ENCODE measurements at regions not wholly inside any gene's neighbourhood (a gene's known extent, or its start where the extent isn't known, plus 50 kb on each side); places are given as distances from the start of the nearest gene placed in this dataset.
"Not testable (repeated sequence)": the region's sequence is repeated elsewhere in the genome, so short reads cannot be mapped to it uniquely, and the experiment has no call there.

DNA sequence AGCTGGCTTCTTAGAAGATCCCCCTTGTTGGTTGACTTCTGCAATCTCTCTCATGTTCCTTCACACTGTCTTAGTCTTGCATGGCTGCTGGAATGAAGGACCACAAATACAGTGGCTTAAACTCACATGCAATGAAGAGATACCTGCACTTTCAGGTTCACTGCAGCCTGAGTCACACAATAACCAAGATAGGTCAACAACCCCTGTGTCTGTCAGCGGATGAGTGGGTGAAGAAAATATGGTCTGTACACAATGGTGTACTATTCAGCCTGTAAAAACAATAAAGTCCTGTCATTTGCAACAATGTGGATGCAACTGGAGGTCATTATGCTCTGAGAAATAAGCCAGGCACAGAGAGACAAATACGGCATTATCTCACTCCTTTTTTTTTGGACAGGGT, 373.8 kb upstream of the AMELY start:
- Histone ChIP-seq H4K5ac (ENCODE audit: low read length) (no peak overlapping the region), H4K8ac (ENCODE audit: low read depth, low read length) (no peak overlapping the region), H3K27ac (ENCODE audit: low read depth, low read length) (no peak overlapping the region), H3K27me3 (ENCODE audit: insufficient read depth, low read length, poor library complexity) (no peaks in the 10 kb centered on the region), H2BK5ac (ENCODE audit: low read length) (no peak overlapping the region), H3K56ac (ENCODE audit: low read length) (no peak overlapping the region), H3K18ac (ENCODE audit: low read length) (no peak overlapping the region), H3K79me1 (ENCODE audit: low read length) (peaks cover 2% of the 10 kb centered on the region), H3K4me2 (ENCODE audit: low read length) (no peak overlapping the region), H3K23ac (ENCODE audit: low read length) (no peak overlapping the region), H3K9ac (ENCODE audit: low read length) (no peak overlapping the region), H2BK120ac (ENCODE audit: low read depth, low read length) (no peak overlapping the region), H3K4ac (ENCODE audit: low read depth, low read length) (no peak overlapping the region), H3K36me3 (ENCODE audit: control insufficient read depth, insufficient read depth, low read length) (no peaks in the 10 kb centered on the region), H3K4me3 (ENCODE audit: low read length) (no peak overlapping the region), H2BK15ac (replicated peaks; ENCODE audit: low read depth) (no peak overlapping the region), H3K79me2 (ENCODE audit: control insufficient read depth, insufficient read depth, low read length) (peaks cover 53% of the 10 kb centered on the region), H3K4me1 (ENCODE audit: control insufficient read depth, low read depth, low read length) (no peaks in the 10 kb centered on the region), H2AK5ac (ENCODE audit: low read length) (no peak overlapping the region)
- WGBS (ENCODE audit: extremely low coverage, insufficient coverage, low lambda C conversion rate) = no CpG with 5 or more reads among the region's 2 CpGs
- no peak for DNase-seq

- no peak overlapping the region for H4K5ac ChIP-seq (ENCODE audit: low read length)
- no CpG with 5 or more reads among the region's 6 CpGs for WGBS (ENCODE audit: extremely low coverage, insufficient coverage, low lambda C conversion rate)
- no peak overlapping the region for H3K23ac ChIP-seq (ENCODE audit: low read length)
- no peak overlapping the region for H3K27ac ChIP-seq (ENCODE audit: low read depth, low read length)
- no peaks in the 10 kb centered on the region for H3K4me1 ChIP-seq (ENCODE audit: control insufficient read depth, low read depth, low read length)
- H2BK5ac ChIP-seq (ENCODE audit: low read length) = no peak overlapping the region
- H2AK5ac ChIP-seq (ENCODE audit: low read length) = no peak overlapping the region
- H2BK15ac ChIP-seq (replicated peaks; ENCODE audit: low read depth) = no peak overlapping the region
- no peak overlapping the region for H3K4me2 ChIP-seq (ENCODE audit: low read length)
- peaks cover 66% of the 10 kb centered on the region for H3K79me2 ChIP-seq (ENCODE audit: control insufficient read depth, insufficient read depth, low read length)
- H3K18ac ChIP-seq (ENCODE audit: low read length) = no peak overlapping the region
- no peak overlapping the region for H2BK120ac ChIP-seq (ENCODE audit: low read depth, low read length)
- no peak overlapping the region for H3K4ac ChIP-seq (ENCODE audit: low read depth, low read length)
- no peaks in the 10 kb centered on the region for H3K27me3 ChIP-seq (ENCODE audit: insufficient read depth, low read length, poor library complexity)
- no peak overlapping the region for H3K9ac ChIP-seq (ENCODE audit: low read length)
- DNase-seq = no peak
- H3K79me1 ChIP-seq (ENCODE audit: low read length) = peaks cover 2% of the 10 kb centered on the region
- H3K36me3 ChIP-seq (ENCODE audit: control insufficient read depth, insufficient read depth, low read length) = no peaks in the 10 kb centered on the region
- H4K8ac ChIP-seq (ENCODE audit: low read depth, low read length) = no peak overlapping the region
- no peak overlapping the region for H3K4me3 ChIP-seq (ENCODE audit: low read length)
- H3K56ac ChIP-seq (ENCODE audit: low read length) = no peak overlapping the region
Observed at GRCh38 chrY:7283001-7283400, 371.4 kb upstream of the AMELY start.

GRCh38 chrY:7280151-7280740, 368.7 kb upstream of the AMELY start:
- H2BK5ac ChIP-seq (ENCODE audit: low read length); H3K23ac ChIP-seq (ENCODE audit: low read length); H2AK5ac ChIP-seq (ENCODE audit: low read length); H3K4ac ChIP-seq (ENCODE audit: low read depth, low read length); H2BK120ac ChIP-seq (ENCODE audit: low read depth, low read length); H3K79me1 ChIP-seq (ENCODE audit: low read length); H3K56ac ChIP-seq (ENCODE audit: low read length); H3K4me2 ChIP-seq (ENCODE audit: low read length); H4K5ac ChIP-seq (ENCODE audit: low read length); H3K4me3 ChIP-seq (ENCODE audit: low read length); H3K36me3 ChIP-seq (ENCODE audit: control insufficient read depth, insufficient read depth, low read length); H3K9ac ChIP-seq (ENCODE audit: low read length); H3K27me3 ChIP-seq (ENCODE audit: insufficient read depth, low read length, poor library complexity); H4K8ac ChIP-seq (ENCODE audit: low read depth, low read length); H3K4me1 ChIP-seq (ENCODE audit: control insufficient read depth, low read depth, low read length); H2BK15ac ChIP-seq (replicated peaks; ENCODE audit: low read depth); H3K27ac ChIP-seq (ENCODE audit: low read depth, low read length): not testable (repeated sequence)
- peak; percentile 57 for DNase-seq
- Histone ChIP-seq H3K79me2 (ENCODE audit: control insufficient read depth, insufficient read depth, low read length) (peaks cover 84% of the 10 kb centered on the region), H3K18ac (ENCODE audit: low read length) (peak overlapping the region; percentile 10)
- no CpG with 5 or more reads among the region's 8 CpGs for WGBS (ENCODE audit: extremely low coverage, insufficient coverage, low lambda C conversion rate)

- H3K9ac ChIP-seq (ENCODE audit: low read length) = peak overlapping the region; percentile 78
- H3K36me3 ChIP-seq (ENCODE audit: control insufficient read depth, insufficient read depth, low read length) = no peaks in the 10 kb centered on the region
- no peak overlapping the region for H3K4ac ChIP-seq (ENCODE audit: low read depth, low read length)
- no peak for DNase-seq
- no peaks in the 10 kb centered on the region for H3K4me1 ChIP-seq (ENCODE audit: control insufficient read depth, low read depth, low read length)
- H3K79me2 ChIP-seq (ENCODE audit: control insufficient read depth, insufficient read depth, low read length) = peaks cover 47% of the 10 kb centered on the region
- H3K56ac ChIP-seq (ENCODE audit: low read length) = peak overlapping the region; percentile 86
- H2AK5ac ChIP-seq (ENCODE audit: low read length) = no peak overlapping the region
- peak overlapping the region; percentile 22 for H3K4me3 ChIP-seq (ENCODE audit: low read length)
- H2BK15ac ChIP-seq (replicated peaks; ENCODE audit: low read depth) = no peak overlapping the region
- no peak overlapping the region for H3K23ac ChIP-seq (ENCODE audit: low read length)
- H4K5ac ChIP-seq (ENCODE audit: low read length) = no peak overlapping the region
- peak overlapping the region; percentile 70 for H3K4me2 ChIP-seq (ENCODE audit: low read length)
- no peak overlapping the region for H3K18ac ChIP-seq (ENCODE audit: low read length)
- WGBS (ENCODE audit: extremely low coverage, insufficient coverage, low lambda C conversion rate) = no CpG with 5 or more reads among the region's 11 CpGs
- no peak overlapping the region for H4K8ac ChIP-seq (ENCODE audit: low read depth, low read length)
- H3K27me3 ChIP-seq (ENCODE audit: insufficient read depth, low read length, poor library complexity) = no peaks in the 10 kb centered on the region
- H3K27ac ChIP-seq (ENCODE audit: low read depth, low read length) = no peak overlapping the region
- no peak overlapping the region for H2BK5ac ChIP-seq (ENCODE audit: low read length)
- H3K79me1 ChIP-seq (ENCODE audit: low read length) = no peaks in the 10 kb centered on the region
- no peak overlapping the region for H2BK120ac ChIP-seq (ENCODE audit: low read depth, low read length)
Observed at GRCh38 chrY:7275751-7276150, 364.2 kb upstream of the AMELY start.

DNA sequence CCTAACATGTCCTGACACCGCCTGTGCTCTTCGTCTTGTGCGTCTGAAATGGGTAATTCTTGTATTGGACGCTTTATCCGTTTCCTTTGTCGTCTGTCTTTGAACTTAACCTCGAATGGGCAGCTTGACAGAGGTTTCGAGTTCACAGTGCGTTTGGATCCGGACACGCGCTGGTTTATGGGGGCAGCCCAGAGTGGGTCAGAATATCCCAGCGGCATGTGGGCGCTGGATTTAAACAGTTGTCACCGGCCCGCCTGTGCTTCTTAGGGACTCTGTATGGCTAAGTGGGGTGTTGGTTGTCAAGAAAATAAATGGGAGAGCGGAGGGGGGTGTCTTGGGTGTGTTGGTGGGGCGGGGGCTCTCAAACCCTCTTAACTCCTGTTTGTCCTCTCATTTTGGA, 363.5 kb upstream of the AMELY start:
- H3K36me3 ChIP-seq (ENCODE audit: control insufficient read depth, insufficient read depth, low read length) = no peaks in the 10 kb centered on the region
- no CpG with 5 or more reads among the region's 18 CpGs for WGBS (ENCODE audit: extremely low coverage, insufficient coverage, low lambda C conversion rate)

GRCh38 chrY:7274369-7274913, 362.9 kb upstream of the AMELY start:
- no peaks in the 10 kb centered on the region for H3K36me3 ChIP-seq (ENCODE audit: control insufficient read depth, insufficient read depth, low read length)
- no peak overlapping the region for H3K4me2 ChIP-seq (ENCODE audit: low read length)
- H3K27me3 ChIP-seq (ENCODE audit: insufficient read depth, low read length, poor library complexity) = no peaks in the 10 kb centered on the region
- no peaks in the 10 kb centered on the region for H3K4me1 ChIP-seq (ENCODE audit: control insufficient read depth, low read depth, low read length)
- peak; percentile 54 for DNase-seq
- H3K23ac ChIP-seq (ENCODE audit: low read length) = no peak overlapping the region
- peak overlapping the region; percentile 59 for H3K4ac ChIP-seq (ENCODE audit: low read depth, low read length)
- H3K9ac ChIP-seq (ENCODE audit: low read length) = peak overlapping the region; percentile 78
- no peak overlapping the region for H4K5ac ChIP-seq (ENCODE audit: low read length)
- peak overlapping the region; percentile 22 for H3K4me3 ChIP-seq (ENCODE audit: low read length)
- peak overlapping the region; percentile 62 for H3K27ac ChIP-seq (ENCODE audit: low read depth, low read length)
- peaks cover 44% of the 10 kb centered on the region for H3K79me2 ChIP-seq (ENCODE audit: control insufficient read depth, insufficient read depth, low read length)
- H3K79me1 ChIP-seq (ENCODE audit: low read length) = no peaks in the 10 kb centered on the region
- H3K56ac ChIP-seq (ENCODE audit: low read length) = peak overlapping the region; percentile 86
- peak overlapping the region; percentile 92 for H3K18ac ChIP-seq (ENCODE audit: low read length)
- H4K8ac ChIP-seq (ENCODE audit: low read depth, low read length) = no peak overlapping the region
- WGBS (ENCODE audit: extremely low coverage, insufficient coverage, low lambda C conversion rate) = no CpG with 5 or more reads among the region's 54 CpGs
- no peak overlapping the region for H2BK5ac ChIP-seq (ENCODE audit: low read length)
- H2BK15ac ChIP-seq (replicated peaks; ENCODE audit: low read depth) = no peak overlapping the region
- no peak overlapping the region for H2AK5ac ChIP-seq (ENCODE audit: low read length)
- H2BK120ac ChIP-seq (ENCODE audit: low read depth, low read length) = peak overlapping the region; percentile 40

More for the DNA sequence above, 363.5 kb upstream of the AMELY start:
- no peak for DNase-seq
- no peaks in the 10 kb centered on the region for H3K27me3 ChIP-seq (ENCODE audit: insufficient read depth, low read length, poor library complexity)
- peak overlapping the region; percentile 22 for H3K4me3 ChIP-seq (ENCODE audit: low read length)
- H3K79me2 ChIP-seq (ENCODE audit: control insufficient read depth, insufficient read depth, low read length) = peaks cover 47% of the 10 kb centered on the region
- H3K18ac ChIP-seq (ENCODE audit: low read length) = peak overlapping the region; percentile 19
- no peak overlapping the region for H4K8ac ChIP-seq (ENCODE audit: low read depth, low read length)
- H3K79me1 ChIP-seq (ENCODE audit: low read length) = no peaks in the 10 kb centered on the region
- no peak overlapping the region for H2AK5ac ChIP-seq (ENCODE audit: low read length)
- H2BK15ac ChIP-seq (replicated peaks; ENCODE audit: low read depth) = no peak overlapping the region
- no peak overlapping the region for H4K5ac ChIP-seq (ENCODE audit: low read length)
- H3K23ac ChIP-seq (ENCODE audit: low read length) = no peak overlapping the region
- no peaks in the 10 kb centered on the region for H3K4me1 ChIP-seq (ENCODE audit: control insufficient read depth, low read depth, low read length)
- peak overlapping the region; percentile 78 for H3K9ac ChIP-seq (ENCODE audit: low read length)
- no peak overlapping the region for H2BK5ac ChIP-seq (ENCODE audit: low read length)
- peak overlapping the region; percentile 86 for H3K56ac ChIP-seq (ENCODE audit: low read length)
- H3K4ac ChIP-seq (ENCODE audit: low read depth, low read length) = no peak overlapping the region
- no peak overlapping the region for H3K27ac ChIP-seq (ENCODE audit: low read depth, low read length)
- H2BK120ac ChIP-seq (ENCODE audit: low read depth, low read length) = no peak overlapping the region
- peak overlapping the region; percentile 70 for H3K4me2 ChIP-seq (ENCODE audit: low read length)
